K562 (cell line): ENCODE measurements at regions not wholly inside any gene's neighbourhood (a gene's known extent, or its start where the extent isn't known, plus 50 kb on each side); places are given as distances from the start of the nearest gene placed in this dataset.

Experiments
- ATAC-seq: fragments of 200-7000 bp; cut with Tn5 transposase; 3 replicates; pipeline ENCODE4 v1.9.1; 2020; ENCODE audit warnings: moderate library complexity
- BruUV-seq: library from RNA; stranded (reverse); fragments of 400-500 nt; replicated peaks from 2 replicates; lab custom pipeline; 2021; lab: Mats Ljungman, UMichigan
- CTCF ChIA-PET: fragments of 300-600 bp; formaldehyde crosslinking; extraction: SDS; loops from one replicate; lab custom pipeline; 2021; ENCODE audit warnings: low intra/inter-chr PET ratio; lab: Yijun Ruan, JAX
- POLR2A ChIA-PET: fragments of 300-600, 350-650 bp; sonication (Branson Sonifier 250); formaldehyde crosslinking; extraction: SDS; loops from one replicate; lab custom pipeline; 2021; ENCODE audit warnings: antibody characterized with exemption, inconsistent platforms; lab: Yijun Ruan, JAX
- DNase-seq, 4 experiments: peaks; one replicate each; pipeline versions ENCODE4 v3.0.0 to v3.0.0-alpha.2; 2011 to 2018; ENCODE audit warnings: low spot score in 3 of 4, mixed read lengths in 3 of 4; ENCODE audit errors: extremely low read depth in 1 of 4
- FAIRE-seq: peaks from 2 replicates; lab custom pipeline; 2011; peaks lifted over from hg19 to GRCh38; lab: Jason Lieb, UNC
- H2AFZ ChIP-seq: 2 replicates; pipeline ENCODE4 v1.6.0; 2011; ENCODE audit warnings: low read depth, low read length, control low read depth, inconsistent platforms
- H3K27ac ChIP-seq: fragments of 200-600 bp; 3 replicates; pipeline ENCODE4 v1.8.0; 2011; ENCODE audit warnings: low read depth, mild to moderate bottlenecking, control low read depth, inconsistent platforms, low read length, moderate library complexity, mixed read lengths; ENCODE audit errors: extremely low read depth
- H3K27me3 ChIP-seq, 2 experiments: fragments of 300-600 bp in 1 of 2; 2 replicates in 1 of 2; 3 replicates in 1 of 2; pipeline versions ENCODE4 v1.6.0 to v1.8.0; 2011; ENCODE audit warnings: inconsistent platforms in 2 of 2, low read length in 2 of 2, mild to moderate bottlenecking in 1 of 2, mixed read lengths in 1 of 2, moderate library complexity in 1 of 2; ENCODE audit not compliant: control insufficient read depth in 2 of 2, insufficient read depth in 2 of 2
- H3K36me3 ChIP-seq: fragments of 300-600 bp; 3 replicates; pipeline ENCODE4 v1.8.0; 2011; ENCODE audit warnings: mild to moderate bottlenecking, low read length, inconsistent platforms; ENCODE audit not compliant: control insufficient read depth, insufficient read depth
- H3K4me1 ChIP-seq, 2 experiments: fragments of 200-600 bp in 1 of 2; replicated peaks in 1 of 2; 2 replicates in 1 of 2; 3 replicates in 1 of 2; pipeline versions ENCODE4 v1.5.1 to v1.8.0; 2011; ENCODE audit warnings: inconsistent platforms in 2 of 2, low read length in 2 of 2, mild to moderate bottlenecking in 1 of 2, mixed read lengths in 1 of 2, moderate library complexity in 1 of 2; ENCODE audit not compliant: control insufficient read depth in 2 of 2, insufficient read depth in 2 of 2
- H3K4me2 ChIP-seq: 2 replicates; pipeline ENCODE4 v1.6.1; 2011; ENCODE audit warnings: low read length, control low read depth, inconsistent platforms, mixed read lengths; ENCODE audit not compliant: insufficient read depth
- H3K4me3 ChIP-seq: fragments of 200-600 bp; sonication (generic), shearing (Covaris generic); 2 replicates; pipeline ENCODE4 v1.5.1; 2016; ENCODE audit warnings: control low read depth, inconsistent platforms
- H3K79me2 ChIP-seq: fragments of 200-600 bp; 3 replicates; pipeline ENCODE4 v1.8.0; 2011; ENCODE audit warnings: low read length, inconsistent platforms; ENCODE audit not compliant: control insufficient read depth, insufficient read depth
- H3K9ac ChIP-seq, 2 experiments: 2 replicates each; pipeline versions ENCODE4 v1.6.0 to v1.6.1; 2011; ENCODE audit warnings: low read depth in 2 of 2, low read length in 2 of 2, control low read depth in 1 of 2, inconsistent platforms in 1 of 2, mild to moderate bottlenecking in 1 of 2, mixed read lengths in 1 of 2; ENCODE audit not compliant: insufficient read depth in 1 of 2
- H3K9me1 ChIP-seq: one replicate; pipeline ENCODE4 v1.6.0; 2011; ENCODE audit warnings: inconsistent platforms, mild to moderate bottlenecking, low read length, moderate library complexity; ENCODE audit not compliant: control insufficient read depth, insufficient read depth
- H3K9me3 ChIP-seq: replicated peaks from 2 replicates; pipeline ENCODE4 v1.5.1; 2011; ENCODE audit warnings: low read depth, low read length, inconsistent platforms; ENCODE audit not compliant: control insufficient read depth, insufficient read depth
- H4K20me1 ChIP-seq: replicated peaks from 2 replicates; pipeline ENCODE4 v1.6.1; 2011; ENCODE audit warnings: low read length, inconsistent platforms, mixed read lengths; ENCODE audit not compliant: control insufficient read depth, insufficient read depth
- MTA2 ChIP-seq: fragments of 450-650 bp; IDR thresholded peaks from 2 replicates; pipeline ENCODE4 v1.6.1; 2016; ENCODE audit warnings: low read depth
- SMAD4 ChIP-seq: fragments of 250-450 bp; sonication (Bioruptor Pico); conservative IDR thresholded peaks from 2 replicates; pipeline ENCODE4 v1.8.0; 2021; ENCODE audit warnings: inconsistent platforms, mild to moderate bottlenecking, moderate library complexity
- SMARCE1 ChIP-seq: fragments of 450-650 bp; IDR thresholded peaks from 2 replicates; pipeline ENCODE4 v1.7.1; 2016; ENCODE audit warnings: mild to moderate bottlenecking
- ZFPM2 ChIP-seq: fragments of 250-450 bp; sonication (Bioruptor Pico); IDR thresholded peaks from 2 replicates; pipeline ENCODE4 v1.5.1; 2022; ENCODE audit warnings: mild to moderate bottlenecking
- ZNF41 ChIP-seq: fragments of 250-450 bp; sonication (Bioruptor Pico); conservative IDR thresholded peaks from 2 replicates; pipeline ENCODE4 v1.4.0; 2020; ENCODE audit warnings: mild to moderate bottlenecking
- ZNF668 ChIP-seq: fragments of 250-450 bp; sonication (Bioruptor Pico); IDR thresholded peaks from 2 replicates; pipeline ENCODE4 v1.8.0; 2022; ENCODE audit warnings: mild to moderate bottlenecking, inconsistent platforms
- in situ Hi-C: fragments of 300-500 bp; cut with MboI; formaldehyde crosslinking; loops from 4 replicates; pipeline ENCODE4 v1.15.0; 2018; ENCODE audit warnings: inconsistent platforms, mixed read lengths
- intact Hi-C: fragments of 100-400 bp; cut with micrococcal nuclease; formaldehyde crosslinking; loops from 2 replicates; pipeline ENCODE4 v1.14.2; 2022
- TF ChIP-seq, protein P1 (sequence below): fragments of 200-600 bp; sonication (generic); IDR thresholded peaks from one replicate; pipeline ENCODE4 v1.6.1; 2012; ENCODE audit warnings: mild to moderate bottlenecking, low read depth, low read length, inconsistent platforms

- Histone ChIP-seq H3K27me3 (no peaks in the 10 kb centered on the region), H3K9me3 (no peaks in the 10 kb centered on the region), H3K36me3 (no peaks in the 10 kb centered on the region), H3K27ac (no peak overlapping the region), H3K9me1 (no peaks in the 10 kb centered on the region), H3K4me3 (no peak overlapping the region), H3K79me2 (no peaks in the 10 kb centered on the region), H4K20me1 (no peaks in the 10 kb centered on the region), H3K4me2 (no peak overlapping the region), H2AFZ (no peak overlapping the region)
- DNase-seq: no peak
- BruUV-seq: no TSS peak
- CTCF ChIA-PET: no interaction called here
- FAIRE-seq: no peak
- intact Hi-C loops: no loop called here
- TF ChIP-seq ZFPM2 (CRISPR knock-in tag): no peak
- no peak for TF ChIP-seq SMAD4 (CRISPR knock-in tag)
- TF ChIP-seq, all 486 proteins: peak for 0
- H3K4me1 ChIP-seq: no peaks in the 10 kb centered on the region
- no peak for ATAC-seq
- POLR2A ChIA-PET: no interaction called here
- no peak overlapping the region for H3K9ac ChIP-seq
- in situ Hi-C loops: no loop called here
These were observed 424.7 kb downstream of the LMO4 start for GRCh38 chr1:87753366-87753765.

DNA sequence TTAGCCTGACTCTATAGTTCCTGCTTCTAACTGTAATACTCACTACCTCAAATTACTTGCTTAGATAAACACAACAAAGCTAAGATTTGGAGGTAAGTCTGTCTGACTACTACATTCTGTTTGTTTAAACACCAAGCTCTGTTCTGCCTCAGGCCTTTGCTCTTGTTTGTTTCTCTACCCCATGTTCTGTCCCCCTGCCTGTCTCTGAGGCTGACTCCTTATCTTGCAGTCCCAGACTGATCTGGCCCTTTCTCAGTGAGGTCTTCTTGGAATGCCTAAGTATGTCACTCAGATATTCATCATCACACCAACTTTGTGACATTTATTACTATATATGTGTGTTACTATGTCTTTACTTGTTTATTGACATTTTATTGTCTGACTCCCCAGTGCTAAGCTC is 425.5 kb downstream of the LMO4 start:
- H3K36me3 ChIP-seq: no peaks in the 10 kb centered on the region
- H3K9ac ChIP-seq: no peak overlapping the region; a peak in 1 of 4 replicates
- no peaks in the 10 kb centered on the region for H3K79me2 ChIP-seq
- ChIA-PET CTCF (no interaction called here), POLR2A (interaction anchor here (0.8 kb wide), 1 partner anchor 11 kb away, joined by 3 read pairs; no protein-coding TSS in a partner anchor)
- no peaks in the 10 kb centered on the region for H3K9me3 ChIP-seq
- no peaks in the 10 kb centered on the region for H4K20me1 ChIP-seq
- peak; percentile 29 to 71 (median 44) for DNase-seq
- ATAC-seq: peak; percentile 82
- in situ Hi-C loops (no loop called here), intact Hi-C loops (no loop called here)
- H3K4me1 ChIP-seq: no peaks in the 10 kb centered on the region
- H3K4me2 ChIP-seq: no peak overlapping the region
- no peaks in the 10 kb centered on the region for H3K9me1 ChIP-seq
- H3K27ac ChIP-seq: peak overlapping the region; percentile 48; the same call in 1 of the 3 replicates
- peak; percentile 55 for FAIRE-seq
- no peak overlapping the region for H3K4me3 ChIP-seq
- H2AFZ ChIP-seq: no peak overlapping the region
- BruUV-seq: no TSS peak
- no peaks in the 10 kb centered on the region for H3K27me3 ChIP-seq
- TF ChIP-seq, protein P1, sequence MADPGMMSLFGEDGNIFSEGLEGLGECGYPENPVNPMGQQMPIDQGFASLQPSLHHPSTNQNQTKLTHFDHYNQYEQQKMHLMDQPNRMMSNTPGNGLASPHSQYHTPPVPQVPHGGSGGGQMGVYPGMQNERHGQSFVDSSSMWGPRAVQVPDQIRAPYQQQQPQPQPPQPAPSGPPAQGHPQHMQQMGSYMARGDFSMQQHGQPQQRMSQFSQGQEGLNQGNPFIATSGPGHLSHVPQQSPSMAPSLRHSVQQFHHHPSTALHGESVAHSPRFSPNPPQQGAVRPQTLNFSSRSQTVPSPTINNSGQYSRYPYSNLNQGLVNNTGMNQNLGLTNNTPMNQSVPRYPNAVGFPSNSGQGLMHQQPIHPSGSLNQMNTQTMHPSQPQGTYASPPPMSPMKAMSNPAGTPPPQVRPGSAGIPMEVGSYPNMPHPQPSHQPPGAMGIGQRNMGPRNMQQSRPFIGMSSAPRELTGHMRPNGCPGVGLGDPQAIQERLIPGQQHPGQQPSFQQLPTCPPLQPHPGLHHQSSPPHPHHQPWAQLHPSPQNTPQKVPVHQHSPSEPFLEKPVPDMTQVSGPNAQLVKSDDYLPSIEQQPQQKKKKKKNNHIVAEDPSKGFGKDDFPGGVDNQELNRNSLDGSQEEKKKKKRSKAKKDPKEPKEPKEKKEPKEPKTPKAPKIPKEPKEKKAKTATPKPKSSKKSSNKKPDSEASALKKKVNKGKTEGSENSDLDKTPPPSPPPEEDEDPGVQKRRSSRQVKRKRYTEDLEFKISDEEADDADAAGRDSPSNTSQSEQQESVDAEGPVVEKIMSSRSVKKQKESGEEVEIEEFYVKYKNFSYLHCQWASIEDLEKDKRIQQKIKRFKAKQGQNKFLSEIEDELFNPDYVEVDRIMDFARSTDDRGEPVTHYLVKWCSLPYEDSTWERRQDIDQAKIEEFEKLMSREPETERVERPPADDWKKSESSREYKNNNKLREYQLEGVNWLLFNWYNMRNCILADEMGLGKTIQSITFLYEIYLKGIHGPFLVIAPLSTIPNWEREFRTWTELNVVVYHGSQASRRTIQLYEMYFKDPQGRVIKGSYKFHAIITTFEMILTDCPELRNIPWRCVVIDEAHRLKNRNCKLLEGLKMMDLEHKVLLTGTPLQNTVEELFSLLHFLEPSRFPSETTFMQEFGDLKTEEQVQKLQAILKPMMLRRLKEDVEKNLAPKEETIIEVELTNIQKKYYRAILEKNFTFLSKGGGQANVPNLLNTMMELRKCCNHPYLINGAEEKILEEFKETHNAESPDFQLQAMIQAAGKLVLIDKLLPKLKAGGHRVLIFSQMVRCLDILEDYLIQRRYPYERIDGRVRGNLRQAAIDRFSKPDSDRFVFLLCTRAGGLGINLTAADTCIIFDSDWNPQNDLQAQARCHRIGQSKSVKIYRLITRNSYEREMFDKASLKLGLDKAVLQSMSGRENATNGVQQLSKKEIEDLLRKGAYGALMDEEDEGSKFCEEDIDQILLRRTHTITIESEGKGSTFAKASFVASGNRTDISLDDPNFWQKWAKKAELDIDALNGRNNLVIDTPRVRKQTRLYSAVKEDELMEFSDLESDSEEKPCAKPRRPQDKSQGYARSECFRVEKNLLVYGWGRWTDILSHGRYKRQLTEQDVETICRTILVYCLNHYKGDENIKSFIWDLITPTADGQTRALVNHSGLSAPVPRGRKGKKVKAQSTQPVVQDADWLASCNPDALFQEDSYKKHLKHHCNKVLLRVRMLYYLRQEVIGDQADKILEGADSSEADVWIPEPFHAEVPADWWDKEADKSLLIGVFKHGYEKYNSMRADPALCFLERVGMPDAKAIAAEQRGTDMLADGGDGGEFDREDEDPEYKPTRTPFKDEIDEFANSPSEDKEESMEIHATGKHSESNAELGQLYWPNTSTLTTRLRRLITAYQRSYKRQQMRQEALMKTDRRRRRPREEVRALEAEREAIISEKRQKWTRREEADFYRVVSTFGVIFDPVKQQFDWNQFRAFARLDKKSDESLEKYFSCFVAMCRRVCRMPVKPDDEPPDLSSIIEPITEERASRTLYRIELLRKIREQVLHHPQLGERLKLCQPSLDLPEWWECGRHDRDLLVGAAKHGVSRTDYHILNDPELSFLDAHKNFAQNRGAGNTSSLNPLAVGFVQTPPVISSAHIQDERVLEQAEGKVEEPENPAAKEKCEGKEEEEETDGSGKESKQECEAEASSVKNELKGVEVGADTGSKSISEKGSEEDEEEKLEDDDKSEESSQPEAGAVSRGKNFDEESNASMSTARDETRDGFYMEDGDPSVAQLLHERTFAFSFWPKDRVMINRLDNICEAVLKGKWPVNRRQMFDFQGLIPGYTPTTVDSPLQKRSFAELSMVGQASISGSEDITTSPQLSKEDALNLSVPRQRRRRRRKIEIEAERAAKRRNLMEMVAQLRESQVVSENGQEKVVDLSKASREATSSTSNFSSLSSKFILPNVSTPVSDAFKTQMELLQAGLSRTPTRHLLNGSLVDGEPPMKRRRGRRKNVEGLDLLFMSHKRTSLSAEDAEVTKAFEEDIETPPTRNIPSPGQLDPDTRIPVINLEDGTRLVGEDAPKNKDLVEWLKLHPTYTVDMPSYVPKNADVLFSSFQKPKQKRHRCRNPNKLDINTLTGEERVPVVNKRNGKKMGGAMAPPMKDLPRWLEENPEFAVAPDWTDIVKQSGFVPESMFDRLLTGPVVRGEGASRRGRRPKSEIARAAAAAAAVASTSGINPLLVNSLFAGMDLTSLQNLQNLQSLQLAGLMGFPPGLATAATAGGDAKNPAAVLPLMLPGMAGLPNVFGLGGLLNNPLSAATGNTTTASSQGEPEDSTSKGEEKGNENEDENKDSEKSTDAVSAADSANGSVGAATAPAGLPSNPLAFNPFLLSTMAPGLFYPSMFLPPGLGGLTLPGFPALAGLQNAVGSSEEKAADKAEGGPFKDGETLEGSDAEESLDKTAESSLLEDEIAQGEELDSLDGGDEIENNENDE: no peak
- peak; percentile 25; the same call in 1 of the 2 replicates for TF ChIP-seq SMARCE1
- TF ChIP-seq ZNF41 (CRISPR knock-in tag): no peak
- TF ChIP-seq MTA2: no peak
- TF ChIP-seq ZNF668 (CRISPR knock-in tag): no peak
